ENCODE measurements at regions not wholly inside any gene's neighbourhood (a gene's known extent, or its start where the extent isn't known, plus 50 kb on each side); places are given as distances from the start of the nearest gene placed in this dataset.

- TF ChIP-seq CTCF (conservative IDR thresholded peaks at IDR 0.05) (no peak), EZH2 (IDR thresholded peaks at IDR 0.05; ENCODE audit: low read depth) (no peak)
Measured at GRCh38 chr1:14517841-14518180, 80.7 kb upstream of the KAZN start.

Data from PC-9 (cell line).